Colonic mucosa (tissue), 4 donors: ENCODE measurements at regions not wholly inside any gene's neighbourhood (a gene's known extent, or its start where the extent isn't known, plus 50 kb on each side); places are given as distances from the start of the nearest gene placed in this dataset.

Source experiments
- DNase-seq: peaks from one replicate; pipeline ENCODE4 v3.0.0-alpha.2; 2020
- H3K27ac ChIP-seq: fragments of 200-600 bp; one replicate; pipeline ENCODE4 v1.8.0; 2021
- H3K27me3 ChIP-seq: fragments of 200-600 bp; one replicate; pipeline ENCODE4 v1.8.0; 2021
- H3K36me3 ChIP-seq: fragments of 200-600 bp; one replicate; pipeline ENCODE4 v1.8.0; 2021
- H3K4me1 ChIP-seq: fragments of 200-600 bp; one replicate; pipeline ENCODE4 v1.8.0; 2021; ENCODE audit warnings: mild to moderate bottlenecking
- H3K4me3 ChIP-seq: fragments of 200-600 bp; one replicate; pipeline ENCODE4 v1.8.0; 2021
- H3K9ac ChIP-seq, 2 donors: one replicate each; pipeline ENCODE4 v1.7.0; 2013; ENCODE audit warnings: control low read depth in 2 of 2, low read depth in 2 of 2, low read length in 2 of 2
- H3K9me3 ChIP-seq: fragments of 200-600 bp; one replicate; pipeline ENCODE4 v1.8.0; 2021
- intact Hi-C: fragments of 100-400 bp; cut with DNase I; formaldehyde crosslinking; loops from one replicate; pipeline ENCODE4 v1.14.1; 2022
- TF ChIP-seq, protein P1 (sequence below): fragments of 200-600 bp; IDR thresholded peaks from one replicate; pipeline ENCODE4 v1.8.0; 2022; ENCODE audit warnings: antibody characterized with exemption, mild to moderate bottlenecking
- donor health status: healthy.
- donor health status: DM: no; HTN: no; CAD: no.
- donor health status: DM: no; HTN: no; CAD: no.

DNA sequence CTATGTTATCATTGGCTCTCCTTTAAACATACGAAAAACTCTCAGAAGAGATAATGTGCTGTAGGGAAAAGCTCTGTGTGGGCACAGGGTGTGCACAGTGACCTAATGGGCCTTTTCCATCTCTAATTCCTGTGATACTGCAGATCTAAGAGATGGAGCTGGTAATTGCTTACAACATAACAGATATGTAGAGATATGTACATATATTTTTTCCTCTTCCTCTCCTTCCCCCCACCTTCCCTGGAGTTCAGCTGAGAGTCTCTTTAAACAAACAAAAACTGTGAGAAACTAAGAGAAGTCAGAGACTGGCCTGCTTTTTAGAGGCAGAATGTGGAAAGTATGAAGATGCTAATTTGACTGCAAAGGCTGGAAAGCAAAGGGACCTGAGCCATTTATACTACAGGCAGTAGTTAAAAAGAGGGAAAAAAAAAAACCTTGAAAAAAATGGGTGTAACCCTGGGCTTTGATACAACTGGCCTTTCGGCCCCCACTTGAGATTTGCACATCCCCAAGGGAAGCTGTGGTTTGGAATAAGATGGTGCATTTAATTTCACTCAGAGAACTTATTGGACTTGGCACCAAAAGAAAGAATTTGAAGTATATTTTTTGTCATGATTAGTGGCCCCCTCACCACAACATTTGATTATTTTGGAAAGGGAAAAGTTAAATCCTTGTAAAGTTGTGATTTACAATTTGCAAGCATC is 502.2 kb upstream of the ZEB2 start:
- no peak overlapping the region for H3K27ac ChIP-seq
- H3K36me3 ChIP-seq, result no peaks in the 10 kb centered on the region
- no peak overlapping the region for H3K9ac ChIP-seq
- intact Hi-C loops, result no loop called here
- H3K9me3 ChIP-seq, result no peaks in the 10 kb centered on the region
- no peak overlapping the region for H3K4me3 ChIP-seq
- TF ChIP-seq, protein P1, sequence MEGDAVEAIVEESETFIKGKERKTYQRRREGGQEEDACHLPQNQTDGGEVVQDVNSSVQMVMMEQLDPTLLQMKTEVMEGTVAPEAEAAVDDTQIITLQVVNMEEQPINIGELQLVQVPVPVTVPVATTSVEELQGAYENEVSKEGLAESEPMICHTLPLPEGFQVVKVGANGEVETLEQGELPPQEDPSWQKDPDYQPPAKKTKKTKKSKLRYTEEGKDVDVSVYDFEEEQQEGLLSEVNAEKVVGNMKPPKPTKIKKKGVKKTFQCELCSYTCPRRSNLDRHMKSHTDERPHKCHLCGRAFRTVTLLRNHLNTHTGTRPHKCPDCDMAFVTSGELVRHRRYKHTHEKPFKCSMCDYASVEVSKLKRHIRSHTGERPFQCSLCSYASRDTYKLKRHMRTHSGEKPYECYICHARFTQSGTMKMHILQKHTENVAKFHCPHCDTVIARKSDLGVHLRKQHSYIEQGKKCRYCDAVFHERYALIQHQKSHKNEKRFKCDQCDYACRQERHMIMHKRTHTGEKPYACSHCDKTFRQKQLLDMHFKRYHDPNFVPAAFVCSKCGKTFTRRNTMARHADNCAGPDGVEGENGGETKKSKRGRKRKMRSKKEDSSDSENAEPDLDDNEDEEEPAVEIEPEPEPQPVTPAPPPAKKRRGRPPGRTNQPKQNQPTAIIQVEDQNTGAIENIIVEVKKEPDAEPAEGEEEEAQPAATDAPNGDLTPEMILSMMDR, result no peak
- DNase-seq, result no peak
- H3K4me1 ChIP-seq, result no peaks in the 10 kb centered on the region
- no peaks in the 10 kb centered on the region for H3K27me3 ChIP-seq

DNA sequence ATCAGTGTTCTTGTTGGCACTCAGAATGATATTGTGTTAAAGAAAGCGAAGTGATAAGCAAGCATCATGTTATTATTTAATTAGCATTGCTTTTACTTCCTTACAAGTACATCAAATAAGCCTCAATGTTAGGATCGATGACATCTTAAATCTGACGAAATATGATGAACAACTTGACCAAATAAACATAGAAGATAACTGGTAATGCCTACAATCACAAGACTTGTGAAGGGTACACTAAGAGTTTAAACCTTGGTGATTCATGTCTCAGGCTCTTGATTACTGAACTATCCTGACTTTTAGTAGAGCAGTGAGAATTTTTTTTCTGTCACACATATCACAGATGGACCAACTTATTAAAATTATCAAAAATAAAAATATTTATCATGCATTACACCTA is 500.8 kb upstream of the ZEB2 start:
- TF ChIP-seq, protein P1, result no peak

DNA sequence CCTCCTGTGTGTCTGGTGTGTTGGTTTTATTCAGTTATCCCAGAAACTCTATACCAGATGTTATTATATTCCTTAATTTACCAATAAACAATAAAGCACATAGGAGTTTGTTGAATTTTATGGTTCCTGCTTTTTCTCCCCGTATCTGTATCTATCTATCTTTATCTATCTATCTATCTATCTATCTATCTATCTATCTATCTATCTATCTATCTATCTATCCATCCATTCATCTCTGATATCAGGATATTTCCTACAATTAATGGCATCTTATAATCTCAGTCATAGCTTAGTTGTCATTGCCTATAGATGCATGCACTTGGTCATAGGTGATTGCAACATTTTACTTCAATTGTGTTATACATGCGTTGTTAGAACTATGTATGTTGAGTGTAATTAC is 500.2 kb upstream of the ZEB2 start:
- no peak for DNase-seq
- Histone ChIP-seq H3K27me3 (no peaks in the 10 kb centered on the region), H3K27ac (no peak overlapping the region), H3K4me3 (no peak overlapping the region), H3K9me3 (no peaks in the 10 kb centered on the region), H3K36me3 (no peaks in the 10 kb centered on the region), H3K4me1 (no peaks in the 10 kb centered on the region), H3K9ac (no peak overlapping the region)
- intact Hi-C loops, result no loop called here
- TF ChIP-seq, protein P1, result no peak

More for the DNA sequence above, 500.8 kb upstream of the ZEB2 start:
- no peak overlapping the region for H3K9ac ChIP-seq
- no peak overlapping the region for H3K27ac ChIP-seq
- H3K27me3 ChIP-seq, result no peaks in the 10 kb centered on the region
- H3K9me3 ChIP-seq, result no peaks in the 10 kb centered on the region
- no peak overlapping the region for H3K4me3 ChIP-seq
- intact Hi-C loops, result no loop called here
- no peaks in the 10 kb centered on the region for H3K36me3 ChIP-seq
- no peak for DNase-seq
- H3K4me1 ChIP-seq, result no peaks in the 10 kb centered on the region

DNA sequence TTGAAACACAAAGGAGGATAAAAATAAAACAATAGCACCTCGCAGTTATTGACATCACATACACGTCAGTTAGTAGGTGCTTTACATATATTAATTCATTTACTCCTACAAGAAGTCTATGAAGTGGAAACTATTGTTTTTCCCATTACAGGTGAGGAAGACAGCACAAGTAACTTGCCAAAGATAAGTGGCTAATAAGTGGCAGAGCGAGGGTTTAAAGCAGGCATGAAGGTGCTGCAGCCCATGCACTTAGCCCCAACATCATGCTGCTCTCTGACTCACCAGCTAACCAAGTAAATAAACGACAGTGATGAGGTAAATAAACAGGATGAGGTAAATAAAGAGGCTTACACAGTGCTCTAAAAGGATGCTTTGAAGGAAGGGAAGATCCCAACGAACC is 498.6 kb upstream of the ZEB2 start:
- intact Hi-C loops, result no loop called here
- no peak for DNase-seq
- no peak overlapping the region for H3K4me3 ChIP-seq
- TF ChIP-seq, protein P1, result no peak
- no peaks in the 10 kb centered on the region for H3K36me3 ChIP-seq
- no peaks in the 10 kb centered on the region for H3K4me1 ChIP-seq
- H3K9me3 ChIP-seq, result no peaks in the 10 kb centered on the region
- no peak overlapping the region for H3K9ac ChIP-seq
- no peaks in the 10 kb centered on the region for H3K27me3 ChIP-seq
- no peak overlapping the region for H3K27ac ChIP-seq

DNA sequence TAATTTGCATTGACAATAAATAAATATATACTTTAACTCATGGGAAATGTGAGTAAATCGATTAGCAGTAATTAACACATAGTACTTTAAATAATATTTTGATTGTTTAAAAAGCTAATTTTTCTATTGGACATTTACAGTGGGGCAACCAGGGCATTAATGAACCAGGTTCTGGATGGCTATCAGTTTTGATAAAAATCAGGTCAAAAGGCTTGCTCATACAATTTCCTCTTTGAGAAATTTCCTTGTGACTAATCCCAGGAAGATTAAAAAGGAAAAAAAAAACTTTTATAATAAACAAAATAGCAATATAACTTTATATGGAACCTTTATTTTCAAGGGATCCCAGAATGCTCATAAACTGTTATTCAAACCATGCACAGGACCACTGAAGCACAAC is 497.2 kb upstream of the ZEB2 start:
- no peak for DNase-seq
- no peaks in the 10 kb centered on the region for H3K36me3 ChIP-seq
- intact Hi-C loops, result no loop called here
- no peak overlapping the region for H3K27ac ChIP-seq
- H3K4me1 ChIP-seq, result no peaks in the 10 kb centered on the region
- no peak overlapping the region for H3K4me3 ChIP-seq
- TF ChIP-seq, protein P1, result no peak
- H3K27me3 ChIP-seq, result no peaks in the 10 kb centered on the region
- H3K9ac ChIP-seq, result no peak overlapping the region
- H3K9me3 ChIP-seq, result no peaks in the 10 kb centered on the region
